ENCODE measurements at regions not wholly inside any gene's neighbourhood (a gene's known extent, or its start where the extent isn't known, plus 50 kb on each side); places are given as distances from the start of the nearest gene placed in this dataset.
"Not testable (repeated sequence)": the region's sequence is repeated elsewhere in the genome, so short reads cannot be mapped to it uniquely, and the experiment has no call there.

DNA sequence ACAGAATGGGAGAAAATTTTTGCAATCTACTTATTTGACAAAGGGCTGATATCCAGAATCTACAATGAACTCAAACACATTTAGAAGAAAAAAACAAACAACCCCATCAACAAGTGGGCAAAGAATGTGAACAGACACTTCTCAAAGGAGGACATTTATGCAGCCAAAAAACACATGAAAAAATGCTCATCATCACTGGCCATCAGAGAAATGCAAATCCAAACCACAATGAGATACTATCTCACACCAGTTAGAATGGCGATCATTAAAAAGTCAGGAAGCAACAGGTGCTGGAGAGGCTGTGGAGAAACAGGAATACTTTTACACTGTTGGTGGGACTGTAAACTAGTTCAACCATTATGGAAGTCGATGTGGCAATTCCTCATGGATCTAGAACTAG lies 767.0 kb downstream of the GRXCR1 start:
- not testable (repeated sequence) for TF ChIP-seq POLR2AphosphoS5 (IDR thresholded peaks at IDR 0.05; ENCODE audit: borderline replicate concordance, low read depth, low read length); EZH2 (IDR thresholded peaks at IDR 0.05)

All from SK-N-MC (cell line).